Esophagus squamous epithelium (tissue), 5 donors: ENCODE measurements at regions not wholly inside any gene's neighbourhood (a gene's known extent, or its start where the extent isn't known, plus 50 kb on each side); places are given as distances from the start of the nearest gene placed in this dataset.

ENCODE experiments used
- DNase-seq: peaks from one replicate; lab custom pipeline; 2025; lab: John Stamatoyannopoulos, UW
- H3K27ac ChIP-seq, 4 donors: fragments of 200-600 bp; sonication (generic); one replicate each; pipeline ENCODE4 v1.5.1; 2016 to 2019; ENCODE audit warnings: mild to moderate bottlenecking in 1 of 4
- H3K27me3 ChIP-seq, 4 donors: fragments of 200-600 bp; sonication (generic); 1 replicate in 3 of 4; 2 replicates in 1 of 4; pipeline versions ENCODE4 v1.5.1 to v1.6.0; 2017 to 2021; ENCODE audit warnings: antibody characterized with exemption in 1 of 4
- H3K36me3 ChIP-seq, 3 donors: fragments of 200-600 bp; sonication (generic); one replicate each; pipeline ENCODE4 v1.5.1; 2016 to 2019
- H3K4me1 ChIP-seq, 3 donors: fragments of 200-600 bp; sonication (generic); one replicate each; pipeline ENCODE4 v1.5.1; 2017 to 2019
- H3K4me3 ChIP-seq, 4 donors: fragments of 200-600 bp; sonication (generic); 1 replicate in 3 of 4; 2 replicates in 1 of 4; pipeline ENCODE4 v1.5.1; 2016 to 2019; ENCODE audit warnings: mild to moderate bottlenecking in 2 of 4, moderate library complexity in 1 of 4
- H3K9me3 ChIP-seq, 3 donors: fragments of 200-600 bp; sonication (generic); one replicate each; pipeline ENCODE4 v1.5.1; 2016 to 2019
- CTCF ChIP-seq, 6 experiments: fragments of 450-650 bp in 4 of 6; fragments of 200-600 bp in 2 of 6; sonication (generic) in 2 of 6; IDR thresholded peaks; one replicate each; pipeline ENCODE4 v1.5.1; 2016 to 2019; ENCODE audit warnings: antibody characterized with exemption in 6 of 6, mild to moderate bottlenecking in 4 of 6, moderate library complexity in 4 of 6
- POLR2A ChIP-seq, 4 donors: fragments of 450-650 bp; IDR thresholded peaks; one replicate each; pipeline ENCODE4 v1.6.1; 2017; ENCODE audit warnings: antibody characterized with exemption in 4 of 4, mild to moderate bottlenecking in 4 of 4, moderate library complexity in 3 of 4
- WGBS, 2 donors: methylation state at CpG; one replicate each; pipeline ENCODE4 v1.1.5; 2018; 5-methylcytosine and 5-hydroxymethylcytosine counted together
- intact Hi-C: fragments of 100-400 bp; cut with DNase I; formaldehyde crosslinking; loops from one replicate; pipeline ENCODE4 v1.15.0; 2022
- donor health status: DM: yes; HTN: yes; CAD: no.

GRCh38 chr16:62213763-62214162, 177.5 kb upstream of the CDH8 start:
- 60% methylated on average over 2 of the region's 2 CpGs; no CpG with 5 or more reads in 1 of the 2 donors for WGBS, 2 donors
- no peak for DNase-seq
- no peak for TF ChIP-seq POLR2A (IDR thresholded peaks at IDR 0.05)
- Histone ChIP-seq H3K27ac (no peak overlapping the region), H3K36me3 (no peaks in the 10 kb centered on the region), H3K9me3 (no peaks in the 10 kb centered on the region), H3K4me1 (no peaks in the 10 kb centered on the region), H3K27me3 (no peaks in the 10 kb centered on the region), H3K4me3 (no peak overlapping the region)
- intact Hi-C loops, result no loop called here

- Histone ChIP-seq H3K9me3 (no peaks in the 10 kb centered on the region), H3K4me3 (no peak overlapping the region), H3K27me3 (no peaks in the 10 kb centered on the region), H3K36me3 (no peaks in the 10 kb centered on the region), H3K4me1 (no peaks in the 10 kb centered on the region), H3K27ac (no peak overlapping the region)
- TF ChIP-seq CTCF (IDR thresholded peaks at IDR 0.05) (no peak), POLR2A (IDR thresholded peaks at IDR 0.05) (no peak)
- no peak for DNase-seq
- WGBS, 2 donors, result 46 to 50% methylated on average over 4 of the region's 4 CpGs
- intact Hi-C loops, result no loop called here
These were observed 172.7 kb upstream of the CDH8 start for GRCh38 chr16:62208934-62209333.

DNA sequence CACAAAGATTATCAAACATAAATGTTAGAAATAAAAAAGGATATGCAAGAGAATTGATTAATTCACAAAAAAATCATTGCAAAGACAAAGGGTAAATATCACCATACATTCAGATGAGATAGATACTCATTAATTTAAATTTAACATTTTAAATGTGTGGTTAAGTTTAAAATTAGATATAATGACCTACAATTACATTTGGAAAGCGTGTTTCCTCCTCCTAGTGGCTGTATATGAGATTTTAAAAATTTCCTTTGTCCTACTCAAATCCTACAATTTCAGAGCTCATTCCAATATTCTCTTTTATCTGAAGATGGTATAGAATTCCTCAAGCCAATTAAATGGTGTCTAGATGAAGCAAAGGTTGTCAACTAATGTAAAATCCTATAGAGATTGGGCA, 169.2 kb upstream of the CDH8 start:
- intact Hi-C loops, result no loop called here
- H3K9me3 ChIP-seq, result no peaks in the 10 kb centered on the region
- no peak overlapping the region for H3K4me3 ChIP-seq
- no peaks in the 10 kb centered on the region for H3K27me3 ChIP-seq
- TF ChIP-seq POLR2A (IDR thresholded peaks at IDR 0.05), result no peak
- no peak for TF ChIP-seq CTCF (IDR thresholded peaks at IDR 0.05)
- no peak overlapping the region for H3K27ac ChIP-seq
- no peaks in the 10 kb centered on the region for H3K4me1 ChIP-seq
- no peaks in the 10 kb centered on the region for H3K36me3 ChIP-seq
- 0 to 22% methylated on average over 1 of the region's 1 CpG for WGBS, 2 donors
- DNase-seq, result no peak

DNA sequence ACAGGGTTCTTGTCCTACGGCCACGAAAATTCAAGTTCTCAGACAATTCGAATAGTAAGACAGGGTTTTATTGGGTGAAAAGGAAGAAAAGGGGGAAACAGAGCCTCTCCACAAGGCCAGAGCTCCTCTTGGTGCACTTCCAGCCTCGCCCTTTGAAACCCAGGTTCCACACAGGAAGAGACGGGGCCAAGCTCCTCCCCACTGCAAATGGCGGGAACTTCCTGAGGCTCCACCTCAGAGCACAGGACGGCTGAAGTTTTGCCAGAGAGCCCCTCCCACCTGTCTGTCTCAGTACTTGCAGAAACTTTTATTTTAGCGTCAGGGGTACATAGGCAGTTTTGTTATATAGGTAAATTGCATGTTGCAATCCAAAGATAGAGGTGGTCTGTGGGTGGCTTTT, 165.7 kb upstream of the CDH8 start:
- WGBS, 2 donors, result 64 to 66% methylated on average over 8 of the region's 8 CpGs
- no peak overlapping the region for H3K4me3 ChIP-seq
- H3K4me1 ChIP-seq, result no peaks in the 10 kb centered on the region
- no peaks in the 10 kb centered on the region for H3K36me3 ChIP-seq
- DNase-seq, result no peak
- no peak overlapping the region for H3K27ac ChIP-seq
- H3K9me3 ChIP-seq, result no peaks in the 10 kb centered on the region
- no peaks in the 10 kb centered on the region for H3K27me3 ChIP-seq
- intact Hi-C loops, result no loop called here
- TF ChIP-seq POLR2A (IDR thresholded peaks at IDR 0.05) (no peak), CTCF (IDR thresholded peaks at IDR 0.05) (no peak)

- DNase-seq, result no peak
- Histone ChIP-seq H3K4me1 (no peaks in the 10 kb centered on the region), H3K27ac (no peak overlapping the region), H3K4me3 (no peak overlapping the region), H3K27me3 (no peaks in the 10 kb centered on the region), H3K36me3 (no peaks in the 10 kb centered on the region), H3K9me3 (no peaks in the 10 kb centered on the region)
- WGBS, 2 donors, result 46 to 55% methylated on average over 3 of the region's 3 CpGs
- no peak for TF ChIP-seq POLR2A (IDR thresholded peaks at IDR 0.05)
- no peak for TF ChIP-seq CTCF (IDR thresholded peaks at IDR 0.05)
- intact Hi-C loops, result no loop called here
These were observed 158.6 kb upstream of the CDH8 start for GRCh38 chr16:62194828-62195227.

GRCh38 chr16:62190426-62190825, 154.2 kb upstream of the CDH8 start:
- Histone ChIP-seq H3K4me1 (no peaks in the 10 kb centered on the region), H3K36me3 (no peaks in the 10 kb centered on the region), H3K27me3 (no peaks in the 10 kb centered on the region), H3K4me3 (no peak overlapping the region), H3K9me3 (no peaks in the 10 kb centered on the region), H3K27ac (no peak overlapping the region)
- DNase-seq, result no peak
- intact Hi-C loops, result no loop called here
- 36 to 37% methylated on average over 2 of the region's 2 CpGs for WGBS, 2 donors
- TF ChIP-seq POLR2A (IDR thresholded peaks at IDR 0.05), result no peak
- TF ChIP-seq CTCF (IDR thresholded peaks at IDR 0.05), result peak in 2 of 6 experiments; percentile 16 to 21
